Nephron (organoid): ENCODE measurements at regions not wholly inside any gene's neighbourhood (a gene's known extent, or its start where the extent isn't known, plus 50 kb on each side); places are given as distances from the start of the nearest gene placed in this dataset.
"Not testable (repeated sequence)": the region's sequence is repeated elsewhere in the genome, so short reads cannot be mapped to it uniquely, and the experiment has no call there.

Source experiments
- H3K27ac Mint-ChIP-seq, 3 experiments: 2 replicates each; pipeline ENCODE4 v1.8.0; 2020; ENCODE audit warnings: mixed read lengths in 3 of 3, mild to moderate bottlenecking in 2 of 3, moderate library complexity in 1 of 3
- H3K27me3 Mint-ChIP-seq: 2 replicates; pipeline ENCODE4 v1.8.0; 2021; ENCODE audit warnings: low read depth, mild to moderate bottlenecking, moderate library complexity, mixed read lengths
- H3K36me3 Mint-ChIP-seq: 2 replicates; pipeline ENCODE4 v1.8.0; 2020; ENCODE audit warnings: low read depth, mixed read lengths
- H3K4me1 Mint-ChIP-seq: 2 replicates; pipeline ENCODE4 v1.8.0; 2020; ENCODE audit warnings: mixed read lengths
- H3K4me3 Mint-ChIP-seq, 3 experiments: 2 replicates each; pipeline ENCODE4 v1.8.0; 2020; ENCODE audit warnings: mild to moderate bottlenecking in 3 of 3, mixed read lengths in 3 of 3, moderate library complexity in 2 of 3
- H3K9me3 Mint-ChIP-seq: 2 replicates; pipeline ENCODE4 v1.8.0; 2020; ENCODE audit warnings: mixed read lengths
- TF ChIP-seq, protein P1 (sequence below), 3 experiments: fragments of 200-600 bp; sonication (generic); IDR thresholded peaks; one replicate each; pipeline ENCODE4 v1.5.0; 2021; ENCODE audit warnings: antibody characterized with exemption in 3 of 3; ENCODE audit not compliant: unreplicated experiment in 3 of 3

DNA sequence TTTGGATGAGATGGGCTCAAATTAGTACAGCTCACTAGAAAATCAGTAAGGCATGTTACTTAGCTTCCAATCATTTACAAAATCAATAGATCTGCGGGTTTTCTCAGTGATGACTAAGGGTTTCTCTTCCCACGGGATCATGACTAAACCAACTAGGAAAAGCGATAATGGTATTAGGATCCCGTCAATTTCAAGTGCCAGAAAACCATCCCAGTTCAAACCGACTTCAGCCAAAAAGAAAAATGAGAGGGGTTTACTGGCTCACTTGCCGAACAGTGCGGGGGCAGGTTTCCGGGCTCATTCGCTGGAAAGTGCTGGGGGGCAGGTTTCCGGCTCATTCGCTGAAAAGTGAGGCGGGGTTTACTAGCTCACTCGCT, 62.1 kb upstream of the LYZL2 start:
- TF ChIP-seq, protein P1, sequence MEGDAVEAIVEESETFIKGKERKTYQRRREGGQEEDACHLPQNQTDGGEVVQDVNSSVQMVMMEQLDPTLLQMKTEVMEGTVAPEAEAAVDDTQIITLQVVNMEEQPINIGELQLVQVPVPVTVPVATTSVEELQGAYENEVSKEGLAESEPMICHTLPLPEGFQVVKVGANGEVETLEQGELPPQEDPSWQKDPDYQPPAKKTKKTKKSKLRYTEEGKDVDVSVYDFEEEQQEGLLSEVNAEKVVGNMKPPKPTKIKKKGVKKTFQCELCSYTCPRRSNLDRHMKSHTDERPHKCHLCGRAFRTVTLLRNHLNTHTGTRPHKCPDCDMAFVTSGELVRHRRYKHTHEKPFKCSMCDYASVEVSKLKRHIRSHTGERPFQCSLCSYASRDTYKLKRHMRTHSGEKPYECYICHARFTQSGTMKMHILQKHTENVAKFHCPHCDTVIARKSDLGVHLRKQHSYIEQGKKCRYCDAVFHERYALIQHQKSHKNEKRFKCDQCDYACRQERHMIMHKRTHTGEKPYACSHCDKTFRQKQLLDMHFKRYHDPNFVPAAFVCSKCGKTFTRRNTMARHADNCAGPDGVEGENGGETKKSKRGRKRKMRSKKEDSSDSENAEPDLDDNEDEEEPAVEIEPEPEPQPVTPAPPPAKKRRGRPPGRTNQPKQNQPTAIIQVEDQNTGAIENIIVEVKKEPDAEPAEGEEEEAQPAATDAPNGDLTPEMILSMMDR (IDR thresholded peaks at IDR 0.05; ENCODE audit: unreplicated experiment in 3 of 3) = no peak
- Mint-ChIP-seq H3K4me3 (no peak overlapping the region), H3K36me3 (no peaks in the 10 kb centered on the region), H3K9me3 (no peaks in the 10 kb centered on the region), H3K4me1 (peaks cover 8% of the 10 kb centered on the region), H3K27me3 (no peaks in the 10 kb centered on the region), H3K27ac (no peak overlapping the region)

- not testable (repeated sequence) for H3K4me3 Mint-ChIP-seq, H3K27me3 Mint-ChIP-seq, H3K9me3 Mint-ChIP-seq, H3K36me3 Mint-ChIP-seq, H3K27ac Mint-ChIP-seq, H3K4me1 Mint-ChIP-seq
These were observed 61.5 kb upstream of the LYZL2 start for GRCh38 chr10:30690948-30691638.

- Mint-ChIP-seq H3K27me3 (peaks cover 12% of the 10 kb centered on the region), H3K36me3 (no peaks in the 10 kb centered on the region), H3K27ac (peak overlapping the region in 2 of 3 experiments; percentile 2 to 49), H3K9me3 (no peaks in the 10 kb centered on the region), H3K4me3 (no peak overlapping the region), H3K4me1 (peaks cover 8% of the 10 kb centered on the region)
- TF ChIP-seq, protein P1 (IDR thresholded peaks at IDR 0.05; ENCODE audit: unreplicated experiment in 3 of 3) = no peak
These were observed 58.9 kb upstream of the LYZL2 start for GRCh38 chr10:30688456-30688855.

- Mint-ChIP-seq H3K27me3 (peaks cover 12% of the 10 kb centered on the region), H3K36me3 (no peaks in the 10 kb centered on the region), H3K4me1 (peaks cover 8% of the 10 kb centered on the region), H3K27ac (no peak overlapping the region), H3K9me3 (no peaks in the 10 kb centered on the region), H3K4me3 (no peak overlapping the region)
- TF ChIP-seq, protein P1 (IDR thresholded peaks at IDR 0.05; ENCODE audit: unreplicated experiment in 3 of 3) = peak; percentile 83 to 88 (median 86)
These were observed 58.2 kb upstream of the LYZL2 start for GRCh38 chr10:30687698-30688213.

DNA sequence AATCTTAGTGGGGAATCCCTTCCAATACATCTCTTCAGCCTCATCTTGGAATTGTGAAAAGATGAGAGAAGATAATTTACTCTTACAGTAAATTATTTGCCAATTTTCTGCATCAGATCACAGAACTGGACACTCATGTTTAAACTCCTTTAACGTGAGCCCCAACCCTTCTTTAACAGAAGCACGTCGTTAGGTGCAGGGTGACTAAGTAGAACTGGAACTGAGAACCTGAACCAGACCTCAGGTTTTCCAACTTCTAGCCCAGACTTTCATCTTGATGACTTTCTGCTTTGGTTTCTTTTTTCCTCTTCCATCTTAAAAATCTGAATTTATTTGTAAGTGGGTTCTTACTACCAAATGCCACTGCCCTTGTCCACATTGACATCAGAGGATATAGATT, 57.2 kb upstream of the LYZL2 start:
- Mint-ChIP-seq H3K4me3 (no peak overlapping the region), H3K27me3 (peaks cover 12% of the 10 kb centered on the region), H3K36me3 (no peaks in the 10 kb centered on the region), H3K9me3 (no peaks in the 10 kb centered on the region), H3K27ac (no peak overlapping the region), H3K4me1 (peaks cover 8% of the 10 kb centered on the region)
- TF ChIP-seq, protein P1 (IDR thresholded peaks at IDR 0.05; ENCODE audit: unreplicated experiment in 3 of 3) = no peak

DNA sequence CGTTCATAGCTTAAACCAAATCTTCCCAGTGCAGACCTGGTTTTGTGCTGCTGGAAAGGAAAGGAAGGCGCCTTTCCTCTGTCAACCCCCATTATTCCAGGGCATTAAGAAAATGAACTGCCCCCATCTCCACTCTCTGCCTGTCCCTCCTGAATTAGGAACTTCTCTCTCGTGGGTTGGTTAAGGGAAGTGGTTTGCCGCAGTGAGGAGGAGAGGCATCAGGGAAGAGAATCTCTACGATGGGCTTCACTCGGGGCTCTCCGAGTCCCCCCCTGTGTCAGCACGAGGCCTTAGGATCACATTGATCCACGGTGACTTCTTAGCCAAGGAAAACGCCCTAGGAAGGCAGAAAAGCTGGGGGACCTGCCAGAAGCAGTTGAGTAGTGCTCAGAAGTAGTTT, 53.9 kb upstream of the LYZL2 start:
- Mint-ChIP-seq H3K4me1 (peaks cover 2% of the 10 kb centered on the region), H3K27ac (no peak overlapping the region), H3K4me3 (no peak overlapping the region), H3K9me3 (peaks cover 8% of the 10 kb centered on the region), H3K27me3 (peaks cover 12% of the 10 kb centered on the region), H3K36me3 (no peaks in the 10 kb centered on the region)
- TF ChIP-seq, protein P1 (IDR thresholded peaks at IDR 0.05; ENCODE audit: unreplicated experiment in 3 of 3) = no peak

GRCh38 chr10:30682377-30683199, 53.0 kb upstream of the LYZL2 start:
- not testable (repeated sequence) for H3K4me3 Mint-ChIP-seq, H3K4me1 Mint-ChIP-seq, H3K27ac Mint-ChIP-seq, H3K9me3 Mint-ChIP-seq, H3K36me3 Mint-ChIP-seq
- H3K27me3 Mint-ChIP-seq = peaks cover 12% of the 10 kb centered on the region
